T-helper 1 cell treated with Interleukin-12 subunit alpha and Interleukin-12 subunit beta and Interleukin-4 antibody, amounts not matched to agents 30 μg/mL and 1 μg/mL, for 36 hours (primary cell): ENCODE measurements at regions not wholly inside any gene's neighbourhood (a gene's known extent, or its start where the extent isn't known, plus 50 kb on each side); places are given as distances from the start of the nearest gene placed in this dataset.
"Not testable (repeated sequence)": the region's sequence is repeated elsewhere in the genome, so short reads cannot be mapped to it uniquely, and the experiment has no call there.

Source experiments
- H3K27ac Mint-ChIP-seq: one replicate; pipeline ENCODE4 v1.8.0; 2021; ENCODE audit warnings: mild to moderate bottlenecking, mixed read lengths
- H3K27me3 Mint-ChIP-seq: one replicate; pipeline ENCODE4 v1.8.0; 2021; ENCODE audit warnings: low read depth, mixed read lengths
- H3K36me3 Mint-ChIP-seq: one replicate; pipeline ENCODE4 v1.8.0; 2021; ENCODE audit warnings: low read depth, mixed read lengths
- H3K4me1 Mint-ChIP-seq: one replicate; pipeline ENCODE4 v1.8.0; 2021; ENCODE audit warnings: low read depth, mixed read lengths
- H3K4me3 Mint-ChIP-seq: one replicate; pipeline ENCODE4 v1.8.0; 2021; ENCODE audit warnings: mild to moderate bottlenecking, moderate library complexity, mixed read lengths
- H3K9me3 Mint-ChIP-seq: one replicate; pipeline ENCODE4 v1.8.0; 2021; ENCODE audit warnings: mixed read lengths

DNA sequence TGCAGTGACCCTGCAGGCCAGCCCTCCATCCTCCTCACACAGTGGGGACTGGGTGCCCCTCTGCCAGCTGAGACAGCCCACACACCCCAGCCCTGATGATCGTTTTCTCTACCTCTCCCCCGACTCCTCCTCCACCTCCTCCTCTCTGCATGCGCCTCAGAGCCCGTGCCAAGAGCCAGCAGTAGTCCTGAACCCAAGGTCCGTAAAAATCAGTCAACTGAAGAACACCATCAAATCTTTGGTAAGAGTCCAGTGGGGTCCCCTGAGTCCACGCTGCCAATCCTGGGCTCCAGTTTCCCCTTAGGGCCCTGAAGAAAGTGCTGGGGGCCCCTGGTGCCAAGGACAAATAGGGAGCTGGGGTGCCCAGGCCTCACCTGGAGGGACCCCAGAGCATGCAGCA is 109.3 kb upstream of the FAN1 start:
- peaks cover 9% of the 10 kb centered on the region for H3K27me3 Mint-ChIP-seq
- H3K4me3 Mint-ChIP-seq = no peak overlapping the region
- no peak overlapping the region for H3K27ac Mint-ChIP-seq
- no peaks in the 10 kb centered on the region for H3K9me3 Mint-ChIP-seq
- H3K36me3 Mint-ChIP-seq = no peaks in the 10 kb centered on the region
- peaks cover 3% of the 10 kb centered on the region for H3K4me1 Mint-ChIP-seq

DNA sequence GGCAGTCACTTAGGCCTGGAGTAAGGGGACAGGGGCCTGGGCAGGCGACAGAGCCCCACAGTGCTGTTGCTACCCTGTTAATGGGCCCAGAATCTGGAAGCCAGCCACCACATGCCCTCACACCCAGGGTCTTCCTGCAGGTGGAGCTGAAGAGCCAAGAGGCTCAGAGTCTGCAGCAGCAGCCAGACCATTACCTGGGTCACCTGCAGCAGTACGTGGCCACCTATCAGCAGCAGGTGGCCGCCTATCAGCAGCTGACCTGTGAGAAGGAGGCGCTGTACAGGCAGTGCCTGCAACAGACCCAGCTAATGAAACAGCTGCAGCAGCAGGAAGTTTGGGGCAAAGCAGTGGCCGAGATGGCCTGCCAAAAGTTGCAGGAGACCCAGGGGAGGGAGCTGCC is 104.2 kb upstream of the FAN1 start:
- H3K36me3 Mint-ChIP-seq, H3K27me3 Mint-ChIP-seq, H3K4me3 Mint-ChIP-seq, H3K27ac Mint-ChIP-seq, H3K4me1 Mint-ChIP-seq, H3K9me3 Mint-ChIP-seq: not testable (repeated sequence)

DNA sequence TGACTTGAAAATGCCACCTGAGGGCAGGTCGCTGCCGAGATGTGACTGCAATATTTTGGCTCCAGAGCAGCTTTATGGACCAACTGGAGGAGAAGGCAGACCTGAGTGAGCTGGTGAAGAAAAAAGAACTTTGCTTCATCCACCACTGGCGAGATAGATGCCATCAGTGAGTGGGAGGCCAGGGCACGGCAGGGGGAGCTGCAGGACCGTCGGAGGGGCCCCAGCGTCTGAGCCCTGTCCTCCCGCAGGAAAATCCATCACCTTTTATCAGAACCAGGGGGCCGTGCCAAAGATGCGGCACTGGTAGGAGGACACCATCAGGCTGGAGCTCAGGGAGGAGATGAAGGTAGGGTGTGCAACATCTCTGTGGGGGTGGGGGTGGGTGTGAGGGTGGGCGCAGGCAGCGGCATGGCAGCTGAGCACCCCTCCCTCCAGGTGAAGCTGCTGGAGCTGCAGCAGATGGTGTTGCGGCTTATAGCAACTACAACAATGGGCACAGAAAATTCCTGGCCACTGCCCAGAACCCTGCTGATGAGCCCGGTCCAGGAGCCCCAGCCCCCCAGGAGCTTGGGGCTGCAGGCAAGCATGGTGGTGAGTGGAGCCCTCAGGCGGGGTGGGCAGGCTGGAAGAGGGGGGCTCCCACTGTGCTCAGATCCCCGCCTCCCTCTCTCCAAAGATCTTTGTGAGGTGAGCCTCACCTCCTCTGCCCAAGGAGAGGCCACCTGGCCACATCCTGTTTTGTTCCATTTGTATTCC is 102.4 kb upstream of the FAN1 start:
- not testable (repeated sequence) for H3K4me1 Mint-ChIP-seq, H3K4me3 Mint-ChIP-seq, H3K36me3 Mint-ChIP-seq, H3K27ac Mint-ChIP-seq, H3K27me3 Mint-ChIP-seq, H3K9me3 Mint-ChIP-seq

DNA sequence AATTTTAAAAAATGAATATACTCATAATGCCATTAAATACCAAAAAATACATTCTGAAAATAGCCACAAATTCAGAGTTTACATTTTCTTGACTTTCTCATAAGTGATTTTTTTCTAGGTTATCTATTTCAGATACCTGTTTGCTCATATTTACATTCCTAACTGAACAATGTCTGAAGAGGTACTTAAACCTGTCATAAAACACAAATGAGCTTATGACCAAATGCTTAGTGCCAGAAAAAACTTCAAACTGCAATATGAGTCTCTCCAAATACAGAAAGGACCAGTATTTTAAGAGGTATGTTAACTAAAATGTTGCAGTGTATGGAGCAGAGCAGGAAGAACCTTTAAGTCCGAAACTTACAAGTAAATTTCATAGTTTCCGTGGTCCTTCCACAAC is 101.7 kb upstream of the FAN1 start:
- not testable (repeated sequence) for H3K9me3 Mint-ChIP-seq, H3K27me3 Mint-ChIP-seq

DNA sequence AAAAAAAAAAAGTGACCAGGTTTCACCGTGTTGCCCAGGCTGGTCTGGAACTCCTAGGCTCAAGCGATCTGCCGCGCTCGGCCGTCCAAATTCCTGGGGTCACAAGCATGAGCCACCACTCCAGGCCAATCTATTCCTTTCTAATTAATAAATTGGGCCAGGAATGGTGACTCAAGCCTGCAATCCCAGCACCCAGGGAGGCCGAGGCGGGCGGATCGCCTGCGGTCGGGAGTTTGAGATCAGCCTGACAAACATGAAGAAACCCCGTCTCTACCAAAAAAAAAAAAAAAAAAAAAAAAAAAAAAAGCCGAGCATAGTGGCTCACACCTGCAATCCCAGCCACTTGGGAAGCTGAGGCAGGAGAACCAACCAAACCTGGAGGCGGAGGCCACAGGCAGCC is 100.0 kb upstream of the FAN1 start:
- H3K36me3 Mint-ChIP-seq, H3K4me1 Mint-ChIP-seq, H3K27ac Mint-ChIP-seq, H3K9me3 Mint-ChIP-seq, H3K4me3 Mint-ChIP-seq, H3K27me3 Mint-ChIP-seq: not testable (repeated sequence)

More for the DNA sequence above, 101.7 kb upstream of the FAN1 start:
- not testable (repeated sequence) for H3K27ac Mint-ChIP-seq, H3K4me1 Mint-ChIP-seq, H3K36me3 Mint-ChIP-seq, H3K4me3 Mint-ChIP-seq

DNA sequence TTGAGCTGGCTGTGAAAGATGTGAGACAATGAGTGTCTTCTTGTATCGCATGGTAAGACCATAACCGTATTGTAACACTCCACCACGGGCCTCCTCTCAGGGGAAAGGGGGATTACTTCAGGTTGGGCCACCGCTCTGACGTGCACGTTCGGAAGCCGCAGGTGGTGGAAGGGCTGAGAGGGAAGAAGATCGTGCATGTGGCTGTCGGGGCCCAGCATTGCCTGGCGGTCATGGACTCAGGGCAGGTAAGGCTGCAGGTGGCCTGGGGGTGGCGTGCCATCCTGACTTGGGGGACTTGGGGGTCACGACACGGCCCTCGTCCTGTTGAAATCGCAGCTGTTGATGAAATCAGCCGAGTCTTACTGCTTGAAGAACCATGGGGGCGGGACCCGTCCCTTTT is 87.3 kb upstream of the FAN1 start:
- Mint-ChIP-seq H3K4me1 (peaks cover 4% of the 10 kb centered on the region), H3K27ac (no peak overlapping the region), H3K4me3 (no peak overlapping the region), H3K36me3 (no peaks in the 10 kb centered on the region), H3K9me3 (no peaks in the 10 kb centered on the region), H3K27me3 (peaks cover 9% of the 10 kb centered on the region)

DNA sequence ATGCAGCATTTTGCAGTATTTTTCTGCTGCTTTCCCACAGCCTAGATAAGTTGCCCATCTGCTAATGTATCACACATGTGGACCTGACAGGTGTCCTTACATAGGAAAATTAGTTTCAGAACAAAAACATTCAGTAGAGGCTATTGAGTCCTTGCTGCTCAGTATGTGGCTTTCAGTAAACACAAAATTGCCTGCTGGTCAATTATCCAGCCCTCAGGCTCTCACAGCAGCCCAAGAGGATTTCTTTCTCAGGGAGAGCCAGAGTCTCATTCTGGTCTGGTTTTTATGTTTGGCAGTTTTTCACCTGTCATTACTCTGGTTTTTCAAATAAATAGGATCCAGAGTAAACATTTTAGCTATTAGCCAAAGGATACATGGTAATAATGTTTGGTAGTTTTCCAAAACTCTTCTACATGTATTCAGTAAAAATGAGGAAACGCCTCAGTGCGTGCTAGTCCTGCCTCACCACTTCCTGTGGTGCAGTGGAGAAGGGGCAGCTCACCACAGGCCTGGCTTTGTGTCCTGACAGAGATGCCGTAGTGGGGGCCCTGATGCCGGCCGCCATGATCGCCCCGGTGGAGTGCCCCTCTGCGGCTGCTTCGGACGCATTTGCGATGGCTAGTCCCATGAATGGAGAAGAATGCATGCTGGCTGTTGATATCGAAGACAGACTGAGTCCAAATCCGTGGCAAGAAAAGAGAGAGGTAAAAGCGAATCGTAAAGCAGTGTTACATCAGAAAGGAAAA is 80.5 kb upstream of the FAN1 start:
- peaks cover 12% of the 10 kb centered on the region for H3K36me3 Mint-ChIP-seq
- peaks cover 18% of the 10 kb centered on the region for H3K4me1 Mint-ChIP-seq
- H3K27me3 Mint-ChIP-seq = peaks cover 12% of the 10 kb centered on the region
- H3K4me3 Mint-ChIP-seq = peak overlapping the region; percentile 100
- H3K9me3 Mint-ChIP-seq = not testable (repeated sequence)
- peak overlapping the region; percentile 99 for H3K27ac Mint-ChIP-seq

DNA sequence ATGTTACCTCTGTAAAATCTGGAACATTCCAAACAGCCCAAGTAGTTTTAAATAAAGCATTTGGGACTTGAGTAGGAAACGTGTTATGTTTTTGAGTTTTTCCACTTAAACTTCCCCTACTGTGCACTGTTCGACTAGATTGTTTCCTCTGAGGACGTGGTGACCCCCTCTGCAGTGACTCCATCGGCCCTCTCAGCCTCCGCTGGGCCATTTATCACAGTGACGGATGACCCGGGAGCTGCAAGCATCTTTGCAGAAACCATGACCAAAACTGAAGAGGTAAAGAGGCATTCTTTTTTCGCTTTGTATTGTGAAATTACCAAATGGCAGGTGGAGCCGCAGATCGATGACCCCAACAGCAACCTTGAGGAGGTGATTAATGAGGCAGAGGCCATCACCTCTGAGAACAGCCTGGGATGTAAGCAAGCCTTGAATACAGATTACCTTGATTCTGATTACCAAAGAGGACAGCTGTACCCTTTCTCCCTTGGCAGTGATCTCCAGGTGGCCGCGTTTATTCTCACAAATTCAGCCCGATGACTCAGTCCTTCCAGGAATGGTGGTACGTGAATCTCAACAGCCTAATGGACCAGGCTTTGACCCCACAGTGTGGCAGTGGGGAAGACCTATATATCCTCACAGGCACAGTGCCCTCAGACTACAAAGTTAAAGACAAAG is 79.1 kb upstream of the FAN1 start:
- peaks cover 12% of the 10 kb centered on the region for H3K27me3 Mint-ChIP-seq
- peaks cover 21% of the 10 kb centered on the region for H3K4me1 Mint-ChIP-seq
- H3K27ac Mint-ChIP-seq = peak overlapping the region; percentile 52
- peak overlapping the region; percentile 68 for H3K4me3 Mint-ChIP-seq
- no peaks in the 10 kb centered on the region for H3K9me3 Mint-ChIP-seq
- H3K36me3 Mint-ChIP-seq = peaks cover 15% of the 10 kb centered on the region

DNA sequence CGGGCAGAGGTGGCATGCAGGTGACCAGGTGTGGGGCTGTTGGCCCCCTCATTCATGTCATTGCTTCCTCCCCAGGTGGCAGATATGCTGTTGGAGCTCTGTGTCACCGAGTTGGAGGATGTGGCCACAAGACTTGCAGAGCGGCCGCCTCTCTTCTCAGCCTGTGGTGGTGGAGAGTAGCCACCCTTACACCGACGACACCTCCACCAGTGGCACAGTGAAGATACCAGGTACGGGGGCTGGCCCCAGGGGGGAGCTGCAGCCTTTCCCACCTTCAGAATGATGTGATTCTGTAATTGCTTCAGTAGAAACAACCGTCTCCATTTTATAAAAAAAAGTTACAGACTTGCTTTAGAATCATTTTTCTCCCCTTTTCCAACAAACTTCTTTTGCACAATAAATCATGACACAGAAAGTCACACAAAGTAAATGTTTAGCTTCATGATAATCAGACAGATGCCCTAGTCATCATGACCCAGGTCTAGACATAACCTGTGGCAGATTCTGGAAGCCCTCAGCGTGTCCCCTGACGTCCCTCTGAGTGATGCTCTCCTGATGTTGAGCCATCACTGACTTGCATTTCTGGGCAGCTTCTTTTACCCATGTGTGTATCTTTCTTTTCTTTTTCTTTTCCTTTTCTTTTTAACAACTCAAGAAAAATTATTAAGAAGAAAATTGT is 76.0 kb upstream of the FAN1 start:
- no peak overlapping the region for H3K27ac Mint-ChIP-seq
- H3K4me3 Mint-ChIP-seq = no peak overlapping the region
- H3K27me3 Mint-ChIP-seq = no peaks in the 10 kb centered on the region
- H3K9me3 Mint-ChIP-seq = no peaks in the 10 kb centered on the region
- H3K4me1 Mint-ChIP-seq = peaks cover 34% of the 10 kb centered on the region
- H3K36me3 Mint-ChIP-seq = peaks cover 32% of the 10 kb centered on the region

DNA sequence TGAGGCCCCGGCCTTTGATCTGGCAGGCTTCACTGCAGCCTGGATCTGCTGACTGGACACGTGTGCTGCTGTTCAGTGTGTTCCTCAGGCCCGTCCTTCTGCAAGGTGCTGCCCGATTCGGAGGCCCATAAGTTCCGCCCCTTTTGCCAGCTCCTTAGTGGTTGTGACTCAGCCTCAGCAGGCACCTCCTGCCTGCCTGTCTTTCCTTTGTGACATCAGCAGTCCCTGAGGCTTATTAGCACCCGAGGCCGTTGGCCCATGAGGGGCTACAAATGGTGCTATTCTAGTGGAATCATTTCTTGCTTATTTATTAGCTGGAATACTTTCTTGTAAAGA is 75.4 kb upstream of the FAN1 start:
- H3K4me1 Mint-ChIP-seq = peaks cover 38% of the 10 kb centered on the region
- H3K9me3 Mint-ChIP-seq, H3K27ac Mint-ChIP-seq, H3K27me3 Mint-ChIP-seq, H3K4me3 Mint-ChIP-seq: not testable (repeated sequence)
- peaks cover 37% of the 10 kb centered on the region for H3K36me3 Mint-ChIP-seq

DNA sequence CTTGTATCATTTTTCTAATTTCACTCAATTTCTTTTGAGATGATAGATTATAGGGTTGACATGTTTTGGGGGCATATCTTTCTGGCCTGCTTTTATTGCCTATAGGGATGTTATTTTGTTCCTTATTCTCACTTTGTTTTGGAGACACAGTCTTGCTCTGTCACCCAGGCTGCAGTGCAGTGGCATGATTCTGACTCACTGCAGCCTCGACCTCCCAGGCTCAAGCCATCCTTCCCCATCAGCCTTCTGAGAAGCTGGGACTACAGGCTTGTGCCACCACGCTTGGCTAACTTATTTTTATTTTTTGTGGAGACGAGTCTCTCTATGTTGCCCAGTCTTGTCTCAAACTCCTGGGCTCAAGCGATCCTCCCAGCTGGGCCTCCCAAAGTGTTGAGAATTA is 72.8 kb upstream of the FAN1 start:
- Mint-ChIP-seq H3K36me3 (peaks cover 51% of the 10 kb centered on the region), H3K4me1 (peaks cover 42% of the 10 kb centered on the region), H3K27ac (peak overlapping the region; percentile 47), H3K27me3 (no peaks in the 10 kb centered on the region), H3K9me3 (no peaks in the 10 kb centered on the region), H3K4me3 (no peak overlapping the region)

DNA sequence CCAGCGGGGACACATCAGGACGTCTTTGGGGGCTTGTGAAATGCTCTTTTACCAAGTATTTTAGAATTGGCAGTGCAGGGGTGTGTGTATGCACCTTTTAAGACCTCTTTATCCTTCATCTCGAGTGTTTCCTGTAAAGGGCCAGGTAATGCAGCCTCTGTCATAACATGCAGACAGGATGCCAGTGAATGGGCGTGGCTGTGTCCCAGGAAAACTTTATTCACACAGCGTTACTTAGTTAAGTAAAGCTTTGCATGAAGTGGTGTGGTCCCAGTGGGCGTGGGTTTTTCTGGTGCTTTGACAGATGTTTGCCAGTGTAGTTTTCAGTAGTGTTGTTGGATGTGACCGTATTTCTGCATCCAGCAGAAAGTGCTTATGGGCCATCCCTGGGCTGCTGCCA is 70.3 kb upstream of the FAN1 start:
- Mint-ChIP-seq H3K36me3 (peaks cover 51% of the 10 kb centered on the region), H3K4me1 (peaks cover 35% of the 10 kb centered on the region), H3K27ac (peak overlapping the region; percentile 70)
- not testable (repeated sequence) for H3K27me3 Mint-ChIP-seq, H3K9me3 Mint-ChIP-seq, H3K4me3 Mint-ChIP-seq

DNA sequence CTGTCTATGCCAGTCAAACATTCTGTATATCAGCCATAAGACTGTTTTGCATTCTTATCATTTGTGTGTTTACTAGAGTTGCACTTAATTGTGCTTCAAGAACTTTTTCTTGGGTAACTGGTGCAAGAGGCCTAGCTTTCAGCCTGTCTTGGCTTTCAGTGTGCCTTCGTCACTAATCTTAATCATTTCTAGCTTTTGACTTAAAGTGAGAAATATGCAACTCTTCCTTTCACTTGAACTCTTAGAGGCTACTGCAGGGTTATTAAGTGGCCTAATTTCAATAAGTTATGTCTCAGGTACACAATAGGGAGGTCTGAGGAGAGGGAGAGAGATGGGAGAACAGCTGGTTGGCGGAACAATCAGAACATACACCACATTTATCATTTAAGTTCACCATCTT is 62.1 kb upstream of the FAN1 start:
- peaks cover 56% of the 10 kb centered on the region for H3K36me3 Mint-ChIP-seq
- H3K27me3 Mint-ChIP-seq, H3K9me3 Mint-ChIP-seq, H3K4me3 Mint-ChIP-seq: not testable (repeated sequence)
- H3K4me1 Mint-ChIP-seq = peaks cover 33% of the 10 kb centered on the region
- H3K27ac Mint-ChIP-seq = peak overlapping the region; percentile 0

DNA sequence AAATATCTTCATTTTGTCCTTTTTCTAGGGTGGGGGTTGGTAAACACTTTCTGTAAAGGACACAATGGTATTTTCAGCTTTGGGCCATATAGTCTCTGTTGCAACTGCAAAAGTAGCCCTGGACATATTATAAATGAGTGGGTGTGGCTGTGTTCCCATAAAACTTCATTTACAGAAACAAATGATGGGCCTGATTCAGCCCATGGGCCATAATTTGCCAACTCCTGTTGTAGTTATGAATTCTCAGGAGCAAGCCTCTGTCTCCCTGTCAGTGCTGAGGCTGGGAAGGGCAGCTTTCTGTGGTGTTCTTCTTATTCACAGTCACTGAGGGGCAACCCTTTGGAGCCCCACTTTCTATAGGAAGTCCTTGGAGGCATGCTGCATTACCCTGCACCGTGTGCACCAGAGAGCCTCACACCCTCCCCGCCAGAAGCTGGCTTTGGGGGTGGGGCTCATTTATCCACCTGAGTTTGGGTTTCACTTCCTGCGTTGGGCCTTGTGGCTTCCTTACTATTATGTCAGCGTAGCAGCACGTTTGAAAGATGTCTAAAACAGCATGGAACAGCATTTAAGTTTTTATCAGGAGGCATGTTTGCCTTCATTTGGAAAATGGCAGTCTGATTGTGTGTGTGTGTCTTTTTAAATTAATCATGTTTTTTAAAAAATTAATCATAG is 60.8 kb upstream of the FAN1 start:
- Mint-ChIP-seq H3K27me3 (peaks cover 11% of the 10 kb centered on the region), H3K36me3 (peaks cover 56% of the 10 kb centered on the region), H3K27ac (peak overlapping the region; percentile 29), H3K4me1 (peaks cover 34% of the 10 kb centered on the region), H3K9me3 (peaks cover 11% of the 10 kb centered on the region)
- not testable (repeated sequence) for H3K4me3 Mint-ChIP-seq
